Vagina (tissue), 2 donors: ENCODE measurements at regions not wholly inside any gene's neighbourhood (a gene's known extent, or its start where the extent isn't known, plus 50 kb on each side); places are given as distances from the start of the nearest gene placed in this dataset.

ENCODE experiments used
- POLR2A ChIP-seq, 2 donors: fragments of 450-650 bp; IDR thresholded peaks; one replicate each; pipeline ENCODE4 v1.6.1; 2017; ENCODE audit warnings: antibody characterized with exemption in 2 of 2, mild to moderate bottlenecking in 2 of 2, moderate library complexity in 2 of 2
- POLR2AphosphoS5 ChIP-seq, 2 donors: sonication (generic); formaldehyde crosslinking; IDR thresholded peaks; one replicate each; pipeline ENCODE4 v1.9.0; 2017; ENCODE audit warnings: antibody characterized with exemption in 2 of 2, mild to moderate bottlenecking in 2 of 2, low read depth in 1 of 2; ENCODE audit not compliant: insufficient read depth in 1 of 2
- TF ChIP-seq, protein P1 (sequence below), 3 experiments: fragments of 450-650 bp in 2 of 3; fragments of 200-600 bp in 1 of 3; sonication (generic) in 1 of 3; IDR thresholded peaks; one replicate each; pipeline ENCODE4 v1.5.1; 2017 to 2019; ENCODE audit warnings: antibody characterized with exemption in 3 of 3, mild to moderate bottlenecking in 2 of 3, moderate library complexity in 2 of 3

DNA sequence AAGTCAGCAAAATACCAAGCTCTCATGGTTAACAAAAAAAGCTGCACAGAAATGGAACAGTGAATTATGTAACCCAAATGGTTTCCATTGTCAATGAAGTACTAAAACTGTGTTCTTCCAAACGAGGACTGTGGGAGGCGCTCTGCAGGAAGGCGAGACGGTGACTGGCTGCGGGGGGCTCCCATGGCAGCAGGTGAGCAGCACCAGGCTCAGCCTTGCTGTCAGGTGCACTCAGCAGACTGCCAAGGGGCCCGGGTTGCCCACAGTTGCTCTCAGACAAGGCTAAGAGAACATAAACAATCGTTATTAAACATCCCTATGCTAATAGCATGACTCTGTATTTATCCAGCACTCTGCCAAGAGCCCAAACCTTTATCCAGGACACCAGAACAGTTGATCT, 630.3 kb upstream of the ARID1B start:
- TF ChIP-seq POLR2A (IDR thresholded peaks at IDR 0.05), result no peak
- TF ChIP-seq, protein P1, sequence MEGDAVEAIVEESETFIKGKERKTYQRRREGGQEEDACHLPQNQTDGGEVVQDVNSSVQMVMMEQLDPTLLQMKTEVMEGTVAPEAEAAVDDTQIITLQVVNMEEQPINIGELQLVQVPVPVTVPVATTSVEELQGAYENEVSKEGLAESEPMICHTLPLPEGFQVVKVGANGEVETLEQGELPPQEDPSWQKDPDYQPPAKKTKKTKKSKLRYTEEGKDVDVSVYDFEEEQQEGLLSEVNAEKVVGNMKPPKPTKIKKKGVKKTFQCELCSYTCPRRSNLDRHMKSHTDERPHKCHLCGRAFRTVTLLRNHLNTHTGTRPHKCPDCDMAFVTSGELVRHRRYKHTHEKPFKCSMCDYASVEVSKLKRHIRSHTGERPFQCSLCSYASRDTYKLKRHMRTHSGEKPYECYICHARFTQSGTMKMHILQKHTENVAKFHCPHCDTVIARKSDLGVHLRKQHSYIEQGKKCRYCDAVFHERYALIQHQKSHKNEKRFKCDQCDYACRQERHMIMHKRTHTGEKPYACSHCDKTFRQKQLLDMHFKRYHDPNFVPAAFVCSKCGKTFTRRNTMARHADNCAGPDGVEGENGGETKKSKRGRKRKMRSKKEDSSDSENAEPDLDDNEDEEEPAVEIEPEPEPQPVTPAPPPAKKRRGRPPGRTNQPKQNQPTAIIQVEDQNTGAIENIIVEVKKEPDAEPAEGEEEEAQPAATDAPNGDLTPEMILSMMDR (IDR thresholded peaks at IDR 0.05), result no peak
- TF ChIP-seq POLR2AphosphoS5 (IDR thresholded peaks at IDR 0.05; ENCODE audit: insufficient read depth in 1 of 2, low read depth in 1 of 2), result no peak
